ENCODE measurements at regions not wholly inside any gene's neighbourhood (a gene's known extent, or its start where the extent isn't known, plus 50 kb on each side); places are given as distances from the start of the nearest gene placed in this dataset.

DNA sequence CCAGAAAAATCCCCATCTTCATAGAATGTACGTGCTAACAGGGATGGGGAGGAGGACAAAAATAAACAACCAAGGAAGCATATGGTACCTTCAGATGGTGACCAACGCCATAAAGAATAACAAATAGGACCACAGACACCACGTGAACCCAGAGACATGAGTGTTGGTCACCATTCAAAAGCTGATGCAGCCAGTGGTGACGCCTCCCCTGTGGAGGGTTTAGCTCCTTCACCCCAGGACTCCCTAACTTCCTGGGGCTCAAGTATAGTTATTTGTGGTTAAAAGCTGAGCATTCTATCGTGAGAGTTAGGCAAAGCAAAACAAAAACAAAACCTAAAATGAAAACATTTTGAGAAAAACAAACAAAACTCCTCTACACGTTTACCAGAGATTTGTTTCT, 184.7 kb downstream of the SOX9 start:
- 61 to 65% methylated on average over 6 of the region's 6 CpGs for WGBS, 2 donors
- Histone ChIP-seq H3K4me3 (replicated peaks in 1 of 3) (no peak overlapping the region), H3K36me3 (no peaks in the 10 kb centered on the region), H3K27me3 (no peaks in the 10 kb centered on the region), H3K4me1 (no peaks in the 10 kb centered on the region), H3K27ac (no peak overlapping the region), H3K9me3 (no peaks in the 10 kb centered on the region)
- TF ChIP-seq, protein P1, sequence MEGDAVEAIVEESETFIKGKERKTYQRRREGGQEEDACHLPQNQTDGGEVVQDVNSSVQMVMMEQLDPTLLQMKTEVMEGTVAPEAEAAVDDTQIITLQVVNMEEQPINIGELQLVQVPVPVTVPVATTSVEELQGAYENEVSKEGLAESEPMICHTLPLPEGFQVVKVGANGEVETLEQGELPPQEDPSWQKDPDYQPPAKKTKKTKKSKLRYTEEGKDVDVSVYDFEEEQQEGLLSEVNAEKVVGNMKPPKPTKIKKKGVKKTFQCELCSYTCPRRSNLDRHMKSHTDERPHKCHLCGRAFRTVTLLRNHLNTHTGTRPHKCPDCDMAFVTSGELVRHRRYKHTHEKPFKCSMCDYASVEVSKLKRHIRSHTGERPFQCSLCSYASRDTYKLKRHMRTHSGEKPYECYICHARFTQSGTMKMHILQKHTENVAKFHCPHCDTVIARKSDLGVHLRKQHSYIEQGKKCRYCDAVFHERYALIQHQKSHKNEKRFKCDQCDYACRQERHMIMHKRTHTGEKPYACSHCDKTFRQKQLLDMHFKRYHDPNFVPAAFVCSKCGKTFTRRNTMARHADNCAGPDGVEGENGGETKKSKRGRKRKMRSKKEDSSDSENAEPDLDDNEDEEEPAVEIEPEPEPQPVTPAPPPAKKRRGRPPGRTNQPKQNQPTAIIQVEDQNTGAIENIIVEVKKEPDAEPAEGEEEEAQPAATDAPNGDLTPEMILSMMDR (IDR thresholded peaks at IDR 0.05) = no peak
- TF ChIP-seq POLR2A (IDR thresholded peaks at IDR 0.05) = no peak
- no peak for DNase-seq
- intact Hi-C loops (cut with DNase I) = no loop called here

DNA sequence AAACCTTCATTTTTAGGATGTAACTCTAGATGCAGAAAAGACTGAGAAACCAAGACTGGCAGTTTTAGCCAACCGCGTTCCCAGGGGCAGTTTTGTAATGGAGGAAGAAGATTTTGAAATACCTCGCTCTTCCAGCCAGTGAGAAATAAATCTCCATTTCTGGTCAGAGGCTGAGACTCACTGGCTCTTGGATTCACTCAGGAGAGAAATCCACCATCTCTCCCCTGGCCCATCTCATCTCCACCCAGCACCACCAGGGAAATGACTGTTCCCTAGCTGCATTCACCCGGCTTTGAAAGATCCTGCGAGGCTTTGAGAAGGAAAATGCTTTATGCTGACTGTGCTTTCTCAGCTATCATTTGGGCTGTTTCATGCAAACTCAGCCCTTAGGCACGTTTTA, 185.2 kb downstream of the SOX9 start:
- Histone ChIP-seq H3K27ac (no peak overlapping the region), H3K4me3 (replicated peaks in 1 of 3) (no peak overlapping the region), H3K4me1 (no peaks in the 10 kb centered on the region), H3K9me3 (no peaks in the 10 kb centered on the region), H3K36me3 (no peaks in the 10 kb centered on the region), H3K27me3 (no peaks in the 10 kb centered on the region)
- intact Hi-C loops (cut with DNase I) = no loop called here
- TF ChIP-seq POLR2A (IDR thresholded peaks at IDR 0.05) = no peak
- TF ChIP-seq, protein P1 (IDR thresholded peaks at IDR 0.05) = no peak
- DNase-seq = no peak
- 65 to 81% methylated on average over 6 of the region's 6 CpGs for WGBS, 2 donors

DNA sequence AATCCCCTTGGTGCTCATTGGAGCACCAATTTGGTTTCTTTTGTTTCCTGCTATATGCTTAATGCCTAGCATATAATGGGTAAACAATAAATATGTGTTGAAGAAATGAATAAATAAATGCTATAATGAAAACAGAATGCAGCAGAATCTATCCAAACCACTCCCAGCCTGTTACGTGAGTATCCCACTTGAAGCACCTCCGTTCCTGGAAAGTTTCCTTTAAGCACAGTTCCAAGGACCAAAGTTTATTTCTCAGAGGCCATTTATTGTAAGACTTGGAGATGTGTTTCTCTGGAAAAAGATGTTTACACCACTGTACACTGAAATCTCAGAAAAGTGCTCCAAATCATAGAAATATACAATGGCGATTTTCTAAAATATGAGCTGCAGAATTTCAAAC, 187.0 kb downstream of the SOX9 start:
- 77 to 81% methylated on average over 3 of the region's 3 CpGs for WGBS, 2 donors
- Histone ChIP-seq H3K9me3 (no peaks in the 10 kb centered on the region), H3K4me1 (no peaks in the 10 kb centered on the region), H3K36me3 (no peaks in the 10 kb centered on the region), H3K27ac (no peak overlapping the region), H3K27me3 (no peaks in the 10 kb centered on the region), H3K4me3 (replicated peaks in 1 of 3) (no peak overlapping the region)
- no peak for DNase-seq
- intact Hi-C loops (cut with DNase I) = no loop called here
- TF ChIP-seq, protein P1 (IDR thresholded peaks at IDR 0.05) = no peak
- no peak for TF ChIP-seq POLR2A (IDR thresholded peaks at IDR 0.05)

DNA sequence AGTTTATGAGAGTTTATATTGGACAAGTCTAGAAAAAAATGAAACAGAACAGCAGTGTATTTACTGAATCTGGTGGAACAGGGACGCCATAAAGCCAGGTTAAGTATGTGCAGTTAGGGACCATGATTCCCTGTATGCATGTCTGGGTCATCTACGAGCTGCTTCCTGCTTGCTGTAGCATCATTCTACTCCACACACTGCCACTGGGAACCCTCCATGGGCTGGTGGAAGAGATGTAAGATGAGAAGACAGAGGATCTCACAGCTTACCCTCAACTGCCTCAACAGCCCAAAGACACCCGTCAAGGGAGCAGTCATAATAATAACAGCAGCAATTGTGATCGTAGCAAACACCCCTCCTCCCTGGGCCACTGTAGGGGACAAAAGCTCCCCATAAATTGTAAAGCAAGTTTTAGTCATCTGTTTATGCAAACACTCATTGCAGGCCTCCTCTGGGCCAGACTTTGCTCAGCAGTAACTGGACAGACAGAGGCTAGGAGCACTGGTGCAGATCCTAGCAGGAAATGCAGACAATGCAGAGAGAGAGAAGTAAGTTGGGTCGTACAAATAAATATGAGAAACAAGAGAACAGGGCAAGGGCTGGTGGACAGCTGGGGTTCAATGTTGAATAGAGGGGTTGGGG, 188.0 kb downstream of the SOX9 start:
- intact Hi-C loops (cut with DNase I) = no loop called here
- TF ChIP-seq, protein P1 (IDR thresholded peaks at IDR 0.05) = no peak
- no peak for TF ChIP-seq POLR2A (IDR thresholded peaks at IDR 0.05)
- 70 to 84% methylated on average over 5 of the region's 5 CpGs for WGBS, 2 donors
- H3K36me3 ChIP-seq = no peaks in the 10 kb centered on the region
- H3K27ac ChIP-seq = no peak overlapping the region
- H3K4me3 ChIP-seq (replicated peaks in 1 of 3) = no peak overlapping the region
- no peaks in the 10 kb centered on the region for H3K4me1 ChIP-seq
- H3K9me3 ChIP-seq = no peaks in the 10 kb centered on the region
- H3K27me3 ChIP-seq = no peaks in the 10 kb centered on the region
- no peak for DNase-seq

DNA sequence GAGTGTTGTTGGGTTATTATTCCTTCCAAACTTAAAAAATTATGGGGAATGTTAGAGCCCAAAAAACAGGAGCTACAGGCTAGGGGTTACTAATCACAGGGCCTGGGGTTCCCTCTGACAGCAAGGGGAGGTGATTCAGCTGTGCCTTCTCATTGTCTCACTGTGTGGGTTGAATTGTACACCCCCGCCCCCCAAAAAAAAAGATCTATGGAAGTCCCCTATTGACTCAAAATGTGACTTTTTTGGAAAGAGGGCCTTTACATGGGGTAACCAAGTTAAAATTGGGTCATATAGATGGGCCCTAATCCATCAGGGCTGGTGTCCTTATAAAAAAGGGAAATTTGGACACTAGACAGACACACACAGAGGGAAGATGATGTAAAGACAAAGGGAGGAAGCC, 190.2 kb downstream of the SOX9 start:
- Histone ChIP-seq H3K27me3 (no peaks in the 10 kb centered on the region), H3K4me1 (no peaks in the 10 kb centered on the region), H3K9me3 (no peaks in the 10 kb centered on the region), H3K27ac (no peak overlapping the region), H3K4me3 (replicated peaks in 1 of 3) (no peak overlapping the region), H3K36me3 (no peaks in the 10 kb centered on the region)
- intact Hi-C loops (cut with DNase I) = no loop called here
- DNase-seq = no peak
- TF ChIP-seq POLR2A (IDR thresholded peaks at IDR 0.05) = no peak
- TF ChIP-seq, protein P1 (IDR thresholded peaks at IDR 0.05) = no peak
- 81 to 90% methylated on average over 1 of the region's 1 CpG for WGBS, 2 donors

All from thyroid gland (tissue), 4 donors.